H1 (cell line): ENCODE measurements at regions not wholly inside any gene's neighbourhood (a gene's known extent, or its start where the extent isn't known, plus 50 kb on each side); places are given as distances from the start of the nearest gene placed in this dataset.

Experiments
- CTCF ChIP-seq, 3 experiments: IDR thresholded peaks; 1 replicate in 2 of 3; 2 replicates in 1 of 3; pipeline versions ENCODE4 v1.5.1 to v1.6.1; 2011; ENCODE audit warnings: low read length in 3 of 3, mild to moderate bottlenecking in 3 of 3, inconsistent platforms in 2 of 3, low read depth in 1 of 3, moderate library complexity in 1 of 3; ENCODE audit not compliant: insufficient read depth in 1 of 3; ENCODE audit errors: control extremely low read depth in 1 of 3
- EP300 ChIP-seq, 2 experiments: IDR thresholded peaks; 1 replicate in 1 of 2; 2 replicates in 1 of 2; pipeline ENCODE4 v1.6.1; 2011 to 2012; ENCODE audit warnings: low read depth in 2 of 2, low read length in 2 of 2, mild to moderate bottlenecking in 2 of 2, borderline replicate concordance in 1 of 2, inconsistent platforms in 1 of 2, moderate library complexity in 1 of 2
- JUND ChIP-seq: IDR thresholded peaks from 2 replicates; pipeline ENCODE4 v1.6.1; 2011; ENCODE audit warnings: mild to moderate bottlenecking, improper control_type of control experiment, low read length
- MAX ChIP-seq: IDR thresholded peaks from 2 replicates; pipeline ENCODE4 v1.6.1; 2012; ENCODE audit warnings: inconsistent platforms
- POLR2A ChIP-seq, 2 experiments: IDR thresholded peaks; 1 replicate in 1 of 2; 2 replicates in 1 of 2; pipeline ENCODE4 v1.6.1; 2011; ENCODE audit warnings: low read depth in 2 of 2, low read length in 2 of 2, mild to moderate bottlenecking in 2 of 2; ENCODE audit errors: control extremely low read depth in 1 of 2
- POLR2AphosphoS5 ChIP-seq: IDR thresholded peaks from 2 replicates; pipeline ENCODE4 v1.6.1; 2011; ENCODE audit warnings: low read depth, low read length

GRCh38 chr9:104329245-104329644 lies 174.8 kb upstream of the OR13F1 start:
- TF ChIP-seq POLR2A (IDR thresholded peaks at IDR 0.05; ENCODE audit: control extremely low read depth in 1 of 2, low read depth in 2 of 2, low read length in 2 of 2) (no peak), MAX (no peak), CTCF (IDR thresholded peaks at IDR 0.05; ENCODE audit: control extremely low read depth in 1 of 3, insufficient read depth in 1 of 3, low read depth in 1 of 3, low read length in 3 of 3) (no peak), JUND (no peak), EP300 (IDR thresholded peaks at IDR 0.05; ENCODE audit: borderline replicate concordance in 1 of 2, low read depth in 2 of 2, low read length in 2 of 2) (no peak), POLR2AphosphoS5 (no peak)
